HG02852 (cell line): ENCODE measurements at regions not wholly inside any gene's neighbourhood (a gene's known extent, or its start where the extent isn't known, plus 50 kb on each side); places are given as distances from the start of the nearest gene placed in this dataset.
"Not testable (repeated sequence)": the region's sequence is repeated elsewhere in the genome, so short reads cannot be mapped to it uniquely, and the experiment has no call there.

Experiments used
- ATAC-seq: cut with Tn5 transposase; IDR thresholded peaks from one replicate; pipeline ENCODE4 v1.9.1; 2021; ENCODE audit warnings: mild to moderate bottlenecking, moderate library complexity; ENCODE audit not compliant: unreplicated experiment

DNA sequence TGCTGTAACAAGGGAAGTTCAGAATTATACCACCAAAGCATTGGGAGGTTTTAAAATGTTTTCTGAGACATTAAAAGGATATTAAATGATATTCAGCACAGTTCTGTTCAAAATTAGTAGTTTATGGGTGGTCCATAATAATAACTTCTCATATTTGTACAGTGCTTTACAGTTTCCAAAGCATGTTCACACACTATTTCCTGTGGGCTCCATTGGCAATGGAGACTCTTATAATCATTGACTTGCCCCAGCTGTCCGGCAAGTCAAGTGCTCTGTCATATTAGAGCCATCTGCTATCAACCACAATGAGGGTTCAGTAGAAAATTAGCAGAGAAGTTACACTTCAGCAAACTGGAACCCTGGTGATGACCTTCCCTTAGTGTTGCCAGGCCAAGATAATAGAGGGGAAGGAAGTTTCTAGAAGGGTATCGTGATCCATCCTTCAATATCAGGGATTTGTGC, 526.6 kb upstream of the CCDC196 start:
- no peak for ATAC-seq

GRCh38 chr14:65961004-65961403, 525.2 kb upstream of the CCDC196 start:
- ATAC-seq: peak; percentile 75

DNA sequence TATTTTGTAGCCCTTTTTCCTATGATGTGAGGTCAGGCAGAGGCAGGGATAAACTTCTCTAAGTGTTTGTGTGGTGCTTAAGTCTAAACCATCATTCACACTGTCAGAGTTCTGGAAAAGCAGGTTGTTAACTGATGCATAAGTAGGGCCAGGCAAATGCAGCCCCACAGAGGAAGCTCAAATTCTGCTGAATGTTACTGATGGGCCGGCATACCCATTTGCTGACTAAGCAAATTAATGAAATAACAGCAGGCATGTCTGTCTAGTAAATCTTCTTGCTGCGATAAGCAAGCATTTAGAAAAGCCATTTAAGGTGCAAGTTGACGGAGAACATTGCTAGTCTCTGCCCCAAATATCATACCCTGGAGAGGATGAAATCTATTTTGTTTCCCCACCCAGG, 523.2 kb upstream of the CCDC196 start:
- ATAC-seq: no peak

- no peak for ATAC-seq
These were observed 521.8 kb upstream of the CCDC196 start for GRCh38 chr14:65964366-65964765.

DNA sequence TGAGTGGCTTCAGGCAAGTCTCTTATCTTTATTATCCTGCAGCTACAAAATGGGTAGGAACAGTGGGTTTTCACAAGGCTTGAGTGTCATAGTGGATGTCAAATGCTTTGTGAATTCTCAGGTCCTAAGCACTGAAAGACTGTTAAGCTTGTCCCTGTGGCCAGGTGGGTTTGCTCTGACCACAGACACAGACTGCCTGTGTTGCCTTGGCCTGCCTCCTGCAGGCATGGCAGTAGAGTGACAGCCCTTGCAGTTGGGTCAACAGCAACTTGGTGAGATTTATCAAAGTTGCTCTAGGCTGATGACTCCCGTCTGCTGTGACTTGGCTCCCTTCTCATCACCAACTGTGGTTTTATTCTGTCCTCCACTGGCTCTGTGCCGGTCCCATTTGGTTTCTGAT, 520.0 kb upstream of the CCDC196 start:
- no peak for ATAC-seq

GRCh38 chr14:65972346-65972870, 513.8 kb upstream of the CCDC196 start:
- ATAC-seq: no peak

GRCh38 chr14:65972891-65973290, 513.3 kb upstream of the CCDC196 start:
- no peak for ATAC-seq

- no peak for ATAC-seq
These were observed 510.3 kb upstream of the CCDC196 start for GRCh38 chr14:65975865-65976264.

GRCh38 chr14:65976761-65977404, 509.3 kb upstream of the CCDC196 start:
- ATAC-seq: no peak

GRCh38 chr14:65981192-65981843, 504.9 kb upstream of the CCDC196 start:
- ATAC-seq: no peak

DNA sequence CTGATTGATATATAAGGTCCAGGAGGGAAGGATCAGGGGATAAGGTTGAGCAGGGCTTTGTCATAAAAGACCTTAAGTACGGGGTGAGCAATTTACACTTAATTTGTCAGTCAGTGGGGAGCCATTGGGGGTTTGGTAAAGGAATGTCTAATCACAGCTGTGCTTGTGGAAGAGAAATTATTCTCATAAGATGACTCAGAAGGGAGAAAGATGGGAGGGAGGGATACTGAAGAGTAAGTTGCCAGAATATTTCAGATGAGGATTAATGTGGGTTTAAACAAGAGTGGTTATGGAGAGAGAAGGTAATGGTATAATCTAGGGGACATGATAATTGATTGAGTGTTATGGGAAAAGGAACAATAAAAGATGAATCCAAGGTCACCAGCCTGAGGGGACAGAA, 500.1 kb upstream of the CCDC196 start:
- ATAC-seq: no peak

GRCh38 chr14:65989981-65990380, 496.2 kb upstream of the CCDC196 start:
- ATAC-seq: no peak

DNA sequence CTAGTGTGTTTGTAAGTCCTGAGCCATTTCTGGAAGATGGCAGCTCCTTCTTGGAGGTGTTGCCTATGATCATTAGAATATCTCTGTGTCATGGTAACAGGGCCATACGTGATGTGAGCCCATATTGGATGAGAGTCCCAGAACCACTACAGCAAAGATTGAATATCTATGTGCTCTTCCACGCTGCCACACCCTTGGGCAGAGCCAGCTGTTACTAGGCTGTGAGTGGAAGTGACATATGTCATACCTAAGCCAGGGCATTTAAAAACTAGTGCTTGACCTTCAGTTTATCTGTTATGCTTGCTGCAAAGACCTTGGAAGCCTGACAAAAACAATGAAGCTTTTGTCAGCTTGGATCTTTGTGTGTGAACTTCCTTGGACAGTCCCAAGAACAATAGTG, 495.1 kb upstream of the CCDC196 start:
- no peak for ATAC-seq

GRCh38 chr14:65991935-65992334, 494.2 kb upstream of the CCDC196 start:
- ATAC-seq: not testable (repeated sequence)

DNA sequence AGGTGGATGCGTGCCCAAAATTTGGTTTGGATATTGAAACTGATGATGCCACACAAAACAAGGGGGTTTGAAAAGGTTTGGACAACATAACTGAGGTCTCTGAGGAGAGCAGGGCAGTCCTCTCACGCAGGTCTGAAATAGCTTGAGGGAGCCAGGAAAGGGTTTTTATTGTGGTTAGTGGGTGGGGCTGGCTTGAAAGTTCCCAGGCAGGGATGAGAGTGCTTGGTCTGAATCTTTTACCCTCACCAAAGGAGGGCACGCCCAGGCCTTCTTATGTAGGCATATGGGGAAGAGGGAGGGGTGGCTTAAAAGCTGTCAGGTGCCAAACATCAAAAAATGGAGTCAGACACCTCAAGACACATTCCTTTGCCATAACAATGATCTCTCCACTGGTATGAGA, 493.1 kb upstream of the CCDC196 start:
- no peak for ATAC-seq

DNA sequence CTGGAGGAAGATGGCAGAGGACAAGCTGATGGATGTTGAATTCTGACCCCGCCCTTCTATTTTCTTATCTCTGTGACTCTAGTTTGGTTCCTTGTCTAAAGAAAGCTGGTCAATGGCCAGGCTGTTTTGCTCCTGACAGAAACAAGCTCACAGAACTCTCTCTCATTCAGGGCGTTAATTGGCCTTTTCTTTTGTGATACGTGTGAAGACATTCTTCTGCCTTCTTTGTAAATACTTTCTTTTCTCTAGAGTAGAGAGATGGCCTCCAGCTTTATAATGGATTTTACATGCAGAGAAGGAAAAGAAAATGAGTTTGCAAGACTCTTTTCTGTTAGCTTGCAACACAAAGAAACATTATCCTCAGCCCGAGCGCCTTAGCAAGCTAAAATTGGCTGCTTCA, 492.2 kb upstream of the CCDC196 start:
- ATAC-seq: no peak

DNA sequence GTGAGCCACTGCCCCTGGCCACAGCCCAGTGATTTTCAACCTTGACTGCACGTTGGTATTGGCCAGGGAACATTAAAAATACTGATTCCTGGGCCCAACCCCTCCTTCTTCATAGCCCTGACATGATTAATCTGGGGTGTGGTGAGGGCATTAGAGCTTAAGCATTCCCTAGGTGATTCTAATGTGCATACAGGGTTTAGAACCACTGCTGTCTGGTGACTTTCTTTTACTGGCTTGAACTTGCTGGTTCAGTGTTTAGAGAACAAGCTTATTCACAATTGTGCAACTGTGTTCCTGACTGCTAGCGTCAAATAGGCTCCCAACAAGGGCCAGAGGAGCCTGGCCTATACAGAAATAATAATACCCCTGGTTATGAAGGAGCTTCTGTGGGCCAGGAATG, 488.8 kb upstream of the CCDC196 start:
- no peak for ATAC-seq

DNA sequence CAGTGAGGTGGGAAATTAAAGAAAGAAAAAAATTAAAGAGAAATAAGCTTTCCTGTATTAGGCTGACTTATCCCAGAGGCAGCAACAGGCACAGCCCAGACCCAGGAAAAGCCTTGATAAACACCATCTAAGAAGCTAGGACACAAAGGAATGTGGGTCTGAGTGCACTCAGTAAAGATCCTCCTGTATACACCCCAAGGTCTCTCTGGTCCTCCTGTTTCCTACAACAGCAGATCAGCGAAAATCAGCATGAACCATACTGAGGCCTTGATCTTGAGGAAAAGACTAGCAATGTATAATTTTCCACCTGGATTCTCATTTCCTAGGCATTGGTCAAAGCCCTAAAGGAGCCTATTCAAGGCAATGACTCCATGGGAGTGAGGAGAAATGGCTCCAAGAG, 486.3 kb upstream of the CCDC196 start:
- no peak for ATAC-seq

GRCh38 chr14:66000766-66001165, 485.4 kb upstream of the CCDC196 start:
- ATAC-seq: no peak

DNA sequence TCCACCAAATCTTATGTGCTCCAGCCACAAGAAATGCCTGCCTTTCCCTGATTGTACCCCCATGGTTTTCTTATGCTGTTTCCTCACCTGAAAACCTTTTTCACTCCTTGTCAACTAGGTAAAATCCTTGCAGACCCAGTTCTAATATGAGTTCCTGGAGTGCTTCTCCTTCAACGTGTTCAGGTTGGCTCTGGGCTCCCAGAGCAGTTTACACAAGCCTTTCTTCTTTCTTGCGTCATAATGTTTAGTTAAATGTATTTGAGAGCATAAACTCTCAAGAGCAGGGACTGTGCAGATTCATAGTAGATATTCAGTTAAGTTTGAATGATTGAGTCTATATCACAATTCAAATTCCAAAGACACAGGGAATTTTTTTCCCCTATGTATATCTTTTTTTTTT, 484.8 kb upstream of the CCDC196 start:
- no peak for ATAC-seq

DNA sequence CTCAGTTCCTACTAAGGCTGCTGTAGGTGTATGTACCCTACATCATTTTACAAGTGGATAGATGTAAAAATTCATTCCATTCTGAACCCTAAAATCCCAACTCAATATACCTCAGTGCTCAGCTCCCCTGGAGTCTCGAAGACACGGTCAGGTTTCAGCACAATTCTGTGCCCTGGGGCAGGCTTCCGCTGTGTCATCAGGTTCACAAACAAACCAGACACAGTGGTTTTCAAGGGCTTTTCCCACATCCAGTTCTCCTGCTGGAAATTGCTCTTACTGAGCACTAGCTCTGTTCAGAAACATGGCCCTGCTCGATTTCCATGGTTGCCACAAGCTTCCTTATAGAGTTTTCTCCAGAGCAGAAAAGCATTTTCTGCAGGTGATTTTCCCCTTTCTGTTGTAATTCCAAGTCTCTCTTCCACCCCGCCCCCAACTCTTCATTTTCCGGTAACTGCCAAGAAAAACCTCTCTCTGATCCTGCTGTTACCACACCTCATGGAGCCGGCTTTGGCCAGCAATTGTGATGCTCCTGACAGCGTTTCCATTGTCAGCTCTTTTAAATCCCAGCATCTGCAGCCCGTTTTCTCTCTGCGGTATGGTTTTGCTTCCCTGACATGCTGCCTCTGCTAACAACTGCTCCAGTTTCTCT, 483.0 kb upstream of the CCDC196 start:
- ATAC-seq: no peak

DNA sequence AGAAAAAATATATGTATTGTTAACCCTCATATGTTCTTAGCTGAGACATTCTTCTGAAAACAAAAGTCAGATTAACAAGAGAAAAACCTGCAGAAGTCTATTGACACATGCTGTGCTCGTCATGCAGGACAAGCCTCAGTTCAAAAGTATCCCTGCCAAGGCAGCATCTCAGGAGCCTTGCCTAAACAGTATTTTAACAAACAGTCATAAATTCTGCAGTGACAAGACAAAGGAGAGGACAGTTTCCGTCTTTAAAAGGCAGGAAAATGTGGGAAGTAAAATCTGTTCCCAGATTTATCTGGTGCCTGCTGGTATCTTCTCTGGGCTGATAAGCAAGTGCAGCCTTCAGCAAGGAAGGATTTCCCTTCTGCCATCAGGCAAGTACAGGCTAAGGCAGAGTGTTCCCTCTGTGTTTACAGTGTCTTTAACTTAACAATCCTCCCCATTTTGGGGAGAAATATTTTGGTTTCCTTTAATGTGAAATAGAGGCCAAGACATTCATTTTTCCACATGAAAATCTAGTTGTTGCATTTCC, 480.2 kb upstream of the CCDC196 start:
- ATAC-seq: no peak
